Mammary epithelial cell (primary cell): ENCODE measurements at regions not wholly inside any gene's neighbourhood (a gene's known extent, or its start where the extent isn't known, plus 50 kb on each side); places are given as distances from the start of the nearest gene placed in this dataset.
"Not testable (repeated sequence)": the region's sequence is repeated elsewhere in the genome, so short reads cannot be mapped to it uniquely, and the experiment has no call there.

Experiments used
- CTCF ChIP-seq, 2 donors: IDR thresholded peaks in 1 of 2; conservative IDR thresholded peaks in 1 of 2; 2 replicates each; pipeline ENCODE4 v1.5.1; 2011 to 2012; ENCODE audit warnings: inconsistent platforms in 2 of 2, low read length in 2 of 2, mild to moderate bottlenecking in 2 of 2, control low read depth in 1 of 2, low read depth in 1 of 2; ENCODE audit not compliant: insufficient read depth in 1 of 2; ENCODE audit errors: extremely low read depth in 1 of 2
- EZH2 ChIP-seq: IDR thresholded peaks from 2 replicates; pipeline ENCODE4 v1.6.1; 2012; ENCODE audit warnings: low read length, inconsistent platforms, borderline replicate concordance

GRCh38 chr6:6879586-6879974, 228.2 kb upstream of the RREB1 start:
- TF ChIP-seq CTCF (conservative IDR thresholded peaks at IDR 0.05 in 1 of 2, IDR thresholded peaks at IDR 0.05 in 1 of 2; ENCODE audit: extremely low read depth in 1 of 2, insufficient read depth in 1 of 2, low read depth in 1 of 2, low read length in 2 of 2); EZH2: not testable (repeated sequence)
